HG02571 (cell line): ENCODE measurements at regions not wholly inside any gene's neighbourhood (a gene's known extent, or its start where the extent isn't known, plus 50 kb on each side); places are given as distances from the start of the nearest gene placed in this dataset.

Experiments used
- ATAC-seq: cut with Tn5 transposase; IDR thresholded peaks from one replicate; pipeline ENCODE4 v1.9.1; 2021; ENCODE audit warnings: mild to moderate bottlenecking, moderate library complexity; ENCODE audit not compliant: unreplicated experiment

DNA sequence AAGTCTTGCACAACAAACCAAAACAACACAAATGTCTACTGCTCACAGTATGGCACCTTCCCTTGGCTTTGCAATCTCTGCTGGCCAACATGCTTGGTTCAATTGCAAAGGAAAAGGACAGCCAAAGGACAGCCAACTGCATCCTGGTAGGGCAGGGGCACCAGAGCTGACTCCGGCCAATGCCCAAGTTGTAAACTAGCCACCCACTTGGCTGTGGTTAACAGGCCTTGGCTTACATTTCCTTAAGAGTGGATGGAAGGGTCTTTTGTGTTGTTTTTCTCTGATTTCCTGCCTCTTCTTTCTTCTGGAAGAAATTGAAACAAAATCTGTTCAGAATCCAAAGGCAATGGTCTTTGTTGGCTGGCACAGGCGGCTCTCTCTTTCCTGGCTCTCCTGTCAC, 119.1 kb upstream of the TRIB2 start:
- no peak for ATAC-seq

DNA sequence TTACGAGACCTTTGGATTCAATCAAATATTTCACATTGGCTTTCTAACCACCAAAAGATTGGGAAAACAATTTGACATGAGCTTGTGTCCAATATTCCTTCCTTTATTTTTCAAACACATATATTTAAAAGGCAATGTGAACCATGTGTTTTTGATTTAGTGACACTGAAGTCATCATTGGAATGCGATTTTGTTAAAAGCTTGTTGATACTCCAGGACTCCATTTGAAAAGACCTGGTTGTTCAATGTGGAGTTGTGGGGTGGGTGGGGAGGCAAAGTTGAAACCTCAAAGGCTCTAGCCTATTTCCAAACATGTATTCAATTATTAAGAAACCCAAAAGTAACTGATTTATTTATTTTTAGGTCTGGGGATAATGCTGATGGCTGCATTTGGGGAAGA, 114.1 kb upstream of the TRIB2 start:
- no peak for ATAC-seq

DNA sequence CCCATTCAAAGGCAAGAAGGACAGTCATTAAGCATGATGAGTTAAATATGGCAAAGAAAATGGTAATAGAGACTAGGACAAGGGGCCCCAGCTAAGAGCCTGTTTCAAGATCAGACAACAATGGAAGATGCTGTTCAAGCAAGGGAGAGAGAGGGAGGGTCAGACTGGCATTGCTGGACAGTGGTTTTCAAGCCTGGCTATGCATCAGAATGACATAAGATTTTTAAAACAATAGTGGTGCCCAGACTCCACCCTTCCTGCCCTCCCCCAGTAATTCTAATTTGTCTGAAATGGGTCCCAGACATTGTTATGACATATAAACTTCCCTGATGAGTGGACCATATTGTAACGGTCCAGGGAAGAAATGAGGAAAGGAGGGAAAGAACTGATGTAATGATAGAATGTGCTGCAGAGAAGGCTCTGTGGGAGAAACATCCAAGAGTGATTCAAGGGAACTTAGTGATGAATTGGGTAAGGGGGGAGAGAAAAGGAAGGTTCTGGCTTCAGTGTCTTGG, 112.9 kb upstream of the TRIB2 start:
- ATAC-seq: no peak

DNA sequence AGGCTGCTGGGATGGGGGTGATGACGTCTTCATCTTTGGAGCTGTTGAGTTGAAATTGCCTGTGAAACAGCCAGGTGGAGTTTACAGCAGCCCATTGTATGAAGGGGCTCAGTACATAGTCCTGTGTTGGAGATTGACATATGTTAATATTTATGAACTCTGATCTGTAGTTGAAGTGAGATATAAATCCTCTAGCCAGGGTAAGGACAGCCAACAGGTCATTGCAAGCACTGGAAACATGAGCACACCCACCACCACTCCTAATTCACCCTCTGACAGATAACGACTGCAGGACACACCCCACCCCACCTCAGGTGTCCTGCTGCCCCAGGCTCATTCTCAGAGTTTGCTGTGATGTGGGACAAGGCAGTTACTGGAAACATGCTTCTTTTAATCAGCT, 112.4 kb upstream of the TRIB2 start:
- no peak for ATAC-seq

DNA sequence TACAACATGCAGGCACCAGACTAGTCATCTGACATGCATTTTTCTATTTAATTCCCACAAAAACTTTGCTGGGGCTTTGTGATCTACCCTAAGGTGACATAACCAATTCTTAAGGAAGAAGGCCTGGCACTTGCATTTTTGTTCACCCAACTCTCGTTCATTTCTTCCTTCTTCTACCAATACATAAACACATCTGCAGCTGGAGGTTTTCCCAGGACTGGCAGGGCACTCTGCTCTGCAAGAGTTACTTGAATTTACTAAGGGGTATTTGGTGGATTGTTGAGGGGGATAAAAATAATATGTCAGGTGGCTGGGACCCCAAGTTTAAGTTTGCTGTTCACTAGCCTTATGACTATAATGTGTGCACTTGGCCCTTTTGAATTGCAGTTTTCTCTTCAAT, 111.4 kb upstream of the TRIB2 start:
- ATAC-seq: no peak

DNA sequence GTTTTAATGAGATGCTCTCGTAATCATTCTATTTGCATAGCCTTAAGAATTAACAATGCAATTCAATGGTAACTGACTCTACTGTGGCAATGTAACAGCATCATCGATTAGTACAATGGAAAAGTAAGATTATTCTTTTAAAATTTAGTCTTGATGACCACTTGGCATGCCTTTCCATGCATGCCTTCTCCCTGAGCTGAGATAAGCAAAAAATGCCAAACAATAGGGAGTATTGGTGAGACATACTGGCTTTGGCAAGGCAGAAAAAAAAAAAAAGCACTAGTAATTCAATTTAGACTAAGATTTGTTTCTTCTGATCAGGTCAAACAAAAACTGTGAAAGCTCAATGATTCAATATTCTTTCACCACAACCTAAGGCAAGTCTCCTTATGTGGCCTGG, 110.8 kb upstream of the TRIB2 start:
- ATAC-seq: no peak

DNA sequence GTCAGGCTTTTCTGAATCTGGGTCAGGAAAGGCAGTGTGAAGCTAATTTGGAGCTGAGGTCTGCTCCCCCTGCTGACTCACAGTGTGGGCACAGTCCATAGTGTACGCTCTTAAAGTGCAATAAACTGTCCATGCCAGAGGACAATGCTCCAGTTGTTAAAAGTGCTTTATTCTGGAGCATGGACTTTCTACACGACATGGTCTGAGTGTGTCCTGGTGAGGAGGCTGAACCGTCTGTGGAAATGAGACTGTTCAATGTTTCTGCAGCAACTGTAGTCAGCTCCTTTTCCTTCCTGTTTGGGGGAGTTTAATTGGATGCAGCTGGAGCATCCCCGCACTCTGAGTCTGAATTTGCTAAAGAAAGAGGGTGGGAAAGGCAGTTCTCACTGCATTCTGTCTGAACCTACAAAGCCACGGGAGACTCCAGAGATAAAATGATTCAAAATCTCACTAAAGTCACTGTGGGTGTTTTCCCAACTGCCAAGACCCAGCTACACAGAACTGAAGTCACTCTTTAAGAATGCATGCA, 110.2 kb upstream of the TRIB2 start:
- no peak for ATAC-seq

DNA sequence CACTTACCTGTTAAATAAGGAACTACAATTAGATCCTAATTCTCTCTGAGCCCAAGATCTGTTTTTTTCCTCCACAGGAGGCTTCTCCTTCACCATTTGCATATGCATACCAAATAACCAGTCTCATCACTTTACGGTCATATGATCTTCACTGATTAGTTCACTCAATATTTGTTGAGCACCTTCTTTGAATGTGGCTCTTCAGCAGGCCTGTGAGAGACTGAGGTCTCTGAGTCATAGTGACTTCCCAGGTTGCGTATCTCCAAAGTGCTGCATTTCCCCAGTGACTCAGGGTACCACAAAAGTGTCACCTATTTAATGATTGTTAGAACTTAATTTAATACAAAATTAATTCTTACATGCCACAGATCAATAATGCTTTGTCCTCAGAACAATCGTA, 108.8 kb upstream of the TRIB2 start:
- no peak for ATAC-seq

DNA sequence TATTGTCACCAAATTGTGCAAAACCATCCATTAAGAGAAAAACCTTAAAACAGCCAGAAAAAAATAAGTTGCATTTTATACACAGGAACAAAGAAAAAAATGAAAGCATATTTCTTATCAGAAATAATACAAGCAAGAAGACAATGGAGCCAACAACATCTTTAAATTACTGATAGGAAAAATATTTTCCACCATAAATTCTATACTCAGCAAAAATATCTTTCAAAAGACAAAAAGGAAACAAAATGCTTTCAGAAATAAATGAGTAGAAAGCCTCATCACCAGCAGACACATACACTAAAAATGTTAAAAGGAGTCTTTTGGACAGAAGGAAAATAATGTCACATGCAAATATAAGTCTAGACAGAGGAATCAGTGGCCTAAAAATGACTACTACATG, 106.4 kb upstream of the TRIB2 start:
- ATAC-seq: no peak

DNA sequence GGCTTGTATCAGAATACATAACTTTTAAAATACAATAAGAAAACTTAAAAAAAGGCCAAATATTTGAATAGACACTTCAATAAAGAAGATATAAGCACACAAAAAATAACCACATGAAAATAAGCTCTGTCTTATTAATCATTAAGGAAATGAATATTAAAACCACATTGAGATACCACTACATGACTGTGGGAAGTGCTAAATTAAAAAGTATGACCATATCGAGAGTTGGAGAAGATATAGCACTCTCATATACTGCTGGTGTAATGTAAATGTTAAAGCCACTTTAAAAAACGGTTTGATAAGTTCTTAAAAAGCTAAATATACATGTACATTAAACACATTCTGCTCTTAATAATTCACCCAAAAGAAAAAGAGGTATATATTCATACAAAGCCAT, 104.6 kb upstream of the TRIB2 start:
- no peak for ATAC-seq

DNA sequence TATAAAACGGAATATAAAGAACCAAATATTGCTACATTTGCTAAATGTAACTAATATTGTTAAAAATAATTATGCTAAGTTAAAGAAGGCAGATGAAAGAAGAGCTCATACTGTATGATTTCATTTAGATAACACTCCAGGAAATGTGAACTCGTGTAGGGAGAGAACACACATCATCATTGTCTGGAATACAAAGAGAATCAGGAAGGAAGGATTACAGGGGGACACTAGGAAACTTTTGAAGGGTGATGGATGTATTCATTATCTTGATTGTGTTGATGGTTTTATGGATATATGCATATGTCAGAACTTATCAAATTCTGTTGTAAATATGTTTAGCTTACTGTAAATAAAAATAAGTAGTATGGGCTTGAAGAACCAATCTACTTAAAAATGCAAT, 104.1 kb upstream of the TRIB2 start:
- no peak for ATAC-seq

DNA sequence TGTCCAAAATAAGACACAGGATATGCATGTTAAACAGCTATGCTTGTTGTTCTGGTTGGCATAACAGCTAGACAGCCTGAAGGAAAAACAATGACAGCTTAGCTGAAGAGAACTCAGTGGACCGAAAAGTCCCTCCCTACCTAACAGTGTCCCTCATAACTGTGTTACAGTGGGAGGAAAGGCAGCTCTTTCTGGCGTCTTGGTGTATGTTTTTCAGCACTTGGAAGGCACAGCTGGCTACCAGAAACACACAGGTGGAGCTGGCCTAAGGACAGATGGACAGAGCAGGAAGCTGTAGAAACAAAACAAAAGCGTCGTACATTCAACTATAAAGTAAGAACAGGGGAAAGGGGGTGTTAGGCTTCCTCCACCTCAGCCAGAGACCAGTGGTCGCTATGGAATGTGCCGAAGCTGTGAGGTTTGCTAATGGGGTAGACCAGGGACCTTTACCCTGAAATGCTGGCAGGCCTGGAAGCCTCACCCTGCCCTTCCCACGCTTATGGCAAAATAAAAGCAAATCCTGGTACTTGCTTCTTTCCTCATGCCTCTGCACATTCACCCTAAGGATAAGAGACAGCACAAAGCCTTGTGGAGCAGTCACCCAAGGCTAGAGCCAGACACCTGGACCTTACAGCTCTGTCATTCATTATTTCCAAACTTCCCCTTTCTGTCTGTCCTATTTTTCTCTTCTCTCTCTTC, 103.5 kb upstream of the TRIB2 start:
- no peak for ATAC-seq

DNA sequence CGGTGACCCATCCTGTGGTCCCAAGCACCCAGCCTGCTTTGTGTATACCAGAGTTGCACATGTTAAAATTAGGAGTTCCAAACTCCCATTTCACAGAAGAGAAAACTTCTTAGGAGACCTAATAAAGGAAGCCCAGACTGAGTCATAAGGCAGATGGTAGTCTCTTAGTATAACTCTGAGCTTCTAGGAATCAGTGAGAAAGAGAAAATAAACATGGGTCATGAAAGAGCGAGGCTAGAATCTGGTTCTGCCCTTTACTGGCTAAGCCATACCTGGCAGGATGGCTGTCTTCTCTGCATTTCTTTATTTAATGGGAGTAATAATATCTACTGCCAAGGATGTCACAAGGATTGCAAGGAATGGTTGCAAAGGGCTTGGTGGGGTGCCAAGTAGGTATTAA, 101.2 kb upstream of the TRIB2 start:
- no peak for ATAC-seq

DNA sequence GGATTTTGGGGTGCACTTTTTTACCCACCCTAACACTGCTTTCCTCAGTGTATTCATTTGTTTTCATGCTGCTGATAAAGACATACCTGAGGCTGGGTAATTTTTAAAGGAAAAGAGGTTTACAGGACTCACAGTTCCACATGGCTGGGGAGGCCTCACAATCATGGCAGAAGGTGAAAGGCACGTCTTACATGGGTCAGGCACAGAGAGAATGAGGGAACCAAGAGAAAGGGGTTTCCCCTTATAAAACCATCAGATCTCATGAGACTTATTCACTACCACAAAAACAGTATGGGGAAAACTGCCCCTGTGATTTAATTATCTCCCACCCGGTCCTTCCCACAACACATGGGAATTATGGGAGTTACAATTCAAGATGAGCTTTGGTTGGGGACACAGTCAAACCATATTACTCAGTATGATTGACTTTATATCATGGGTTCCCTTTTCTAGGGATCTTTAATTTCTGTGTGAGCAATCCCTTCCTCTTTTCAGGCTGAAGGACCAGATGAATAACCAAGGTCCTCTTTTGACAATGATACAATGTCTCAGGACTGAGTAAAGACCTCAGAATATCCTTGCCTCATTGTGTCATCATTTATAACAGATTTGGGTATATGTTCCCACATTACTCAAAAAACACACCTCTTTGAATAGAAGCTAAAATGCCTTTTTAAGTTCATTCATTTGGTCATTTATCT, 100.1 kb upstream of the TRIB2 start:
- ATAC-seq: no peak

DNA sequence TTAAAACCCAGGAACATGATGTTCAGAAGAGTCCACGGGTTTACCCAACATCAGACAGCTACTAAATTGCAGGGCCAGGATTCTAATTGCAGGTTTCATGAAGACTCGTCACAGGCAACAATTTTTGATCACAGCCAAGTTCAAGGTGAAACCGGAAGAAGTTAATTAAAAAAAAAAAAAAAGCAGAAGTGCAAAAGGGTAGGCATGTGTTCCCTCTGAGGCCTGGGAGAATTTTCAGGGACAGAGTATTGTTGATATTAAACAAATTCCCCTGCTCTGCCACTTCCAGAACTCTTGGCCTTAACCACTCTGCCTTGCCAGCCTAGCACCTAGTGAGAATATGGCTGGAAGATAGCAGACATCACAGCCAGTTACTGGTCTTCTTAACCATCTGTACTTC, 99.4 kb upstream of the TRIB2 start:
- no peak for ATAC-seq

DNA sequence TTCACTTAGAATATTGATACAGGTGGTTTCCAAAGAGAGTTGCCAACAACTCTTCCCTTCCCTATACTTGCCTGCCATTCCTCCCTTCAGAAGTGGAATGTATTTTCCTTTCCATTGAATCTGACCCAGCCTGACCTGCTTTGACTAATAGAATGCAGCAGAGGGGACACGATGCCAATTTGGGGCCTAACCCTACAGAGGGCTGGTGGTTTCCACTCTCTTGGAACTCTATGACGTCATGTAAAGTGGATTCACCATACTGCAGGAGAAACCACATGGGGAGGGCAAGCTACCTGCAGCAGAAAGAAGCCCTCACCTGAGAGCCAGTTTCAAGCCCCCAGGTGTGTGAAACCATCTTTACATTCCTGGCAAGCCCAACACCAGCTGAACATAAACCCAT, 98.9 kb upstream of the TRIB2 start:
- ATAC-seq: no peak

DNA sequence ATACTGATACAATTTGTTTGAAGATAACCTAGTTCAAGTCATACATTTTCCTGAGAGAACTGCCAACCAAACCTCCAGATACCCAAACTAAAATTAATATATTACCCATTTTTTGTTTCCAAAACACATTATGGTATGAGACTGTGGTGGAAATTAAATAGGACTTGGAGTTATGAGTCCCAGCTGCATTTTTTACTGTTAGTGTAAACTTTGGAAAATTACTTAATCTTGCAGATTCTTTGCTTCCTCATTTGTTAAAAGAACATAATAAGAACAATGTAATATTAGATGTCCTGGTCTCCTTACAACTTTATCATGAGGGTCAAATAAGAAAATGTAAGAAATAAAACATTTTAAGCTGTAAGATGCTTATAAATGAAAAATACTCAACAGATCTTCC, 98.2 kb upstream of the TRIB2 start:
- ATAC-seq: no peak

DNA sequence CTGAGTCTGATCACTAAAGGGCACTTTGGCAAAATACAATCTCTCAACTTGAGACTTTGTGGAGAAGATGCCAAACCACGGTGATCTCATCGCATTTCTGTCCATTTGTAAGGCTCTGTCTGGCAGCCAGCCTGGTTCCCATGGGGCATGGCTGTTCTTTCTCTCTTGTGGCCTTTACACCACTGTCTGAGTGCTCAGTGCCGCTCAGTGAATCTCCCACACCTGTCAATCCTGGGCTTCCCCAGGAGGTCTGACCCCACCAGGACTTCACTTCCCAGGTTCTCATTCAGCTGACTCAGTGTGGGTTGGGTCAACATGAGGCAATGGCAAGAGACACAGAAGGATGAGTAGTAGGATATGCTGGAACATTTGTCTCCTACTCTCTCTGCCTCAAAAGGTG, 96.8 kb upstream of the TRIB2 start:
- ATAC-seq: no peak

DNA sequence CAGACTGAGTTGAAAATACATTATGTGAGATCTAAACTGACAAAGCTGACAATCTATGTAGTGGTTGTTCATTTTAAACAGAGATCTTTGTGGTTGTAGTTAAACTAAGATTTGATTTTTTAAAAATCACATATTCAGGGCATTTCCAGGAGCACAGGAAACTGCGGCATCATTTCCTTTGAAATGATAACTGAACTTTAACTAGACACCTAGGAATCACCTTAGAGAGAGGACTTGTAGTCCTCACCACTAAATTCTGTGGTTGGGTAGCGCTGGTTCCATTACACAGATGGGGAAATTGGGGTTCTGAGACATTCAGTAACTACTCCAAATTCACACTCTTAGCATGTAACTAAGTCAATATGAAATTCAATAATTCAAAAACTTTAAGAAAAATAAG, 96.0 kb upstream of the TRIB2 start:
- ATAC-seq: no peak

DNA sequence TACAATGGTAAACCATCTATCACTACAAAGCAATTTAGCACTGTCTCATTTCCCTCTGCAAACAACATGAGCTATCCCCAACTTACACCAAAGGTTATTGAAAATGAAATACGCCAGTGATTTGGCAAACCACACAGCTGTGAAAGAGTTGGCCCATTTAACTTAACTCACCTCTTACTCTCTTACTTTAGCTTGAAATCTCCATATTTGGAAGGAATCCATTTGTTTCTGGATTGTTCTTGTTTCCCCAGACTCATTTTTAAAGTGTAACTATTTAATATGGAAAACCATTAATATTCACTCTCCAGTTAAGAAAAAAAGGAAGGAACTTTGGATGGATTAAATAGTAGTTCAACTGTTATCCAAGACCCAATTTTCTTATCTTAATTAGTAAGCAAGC, 93.7 kb upstream of the TRIB2 start:
- no peak for ATAC-seq

DNA sequence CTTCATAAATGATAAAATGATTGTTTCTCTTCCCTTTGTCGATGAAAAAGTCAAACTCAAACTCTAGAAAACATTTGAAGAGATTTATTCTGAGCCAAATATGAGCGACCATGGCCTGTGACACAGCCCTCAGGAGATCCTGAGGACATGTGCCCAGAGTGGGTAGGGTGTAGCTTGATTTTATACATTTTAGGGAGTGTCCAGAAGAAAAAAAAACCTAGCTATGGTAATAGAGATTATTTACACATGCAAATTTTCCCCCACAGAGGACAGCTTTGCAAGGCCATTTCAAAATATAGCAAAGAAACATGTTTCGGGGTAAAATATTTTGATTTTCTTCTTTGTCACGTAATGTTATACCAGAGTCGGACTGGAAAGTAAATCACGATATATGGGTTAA, 92.4 kb upstream of the TRIB2 start:
- no peak for ATAC-seq

DNA sequence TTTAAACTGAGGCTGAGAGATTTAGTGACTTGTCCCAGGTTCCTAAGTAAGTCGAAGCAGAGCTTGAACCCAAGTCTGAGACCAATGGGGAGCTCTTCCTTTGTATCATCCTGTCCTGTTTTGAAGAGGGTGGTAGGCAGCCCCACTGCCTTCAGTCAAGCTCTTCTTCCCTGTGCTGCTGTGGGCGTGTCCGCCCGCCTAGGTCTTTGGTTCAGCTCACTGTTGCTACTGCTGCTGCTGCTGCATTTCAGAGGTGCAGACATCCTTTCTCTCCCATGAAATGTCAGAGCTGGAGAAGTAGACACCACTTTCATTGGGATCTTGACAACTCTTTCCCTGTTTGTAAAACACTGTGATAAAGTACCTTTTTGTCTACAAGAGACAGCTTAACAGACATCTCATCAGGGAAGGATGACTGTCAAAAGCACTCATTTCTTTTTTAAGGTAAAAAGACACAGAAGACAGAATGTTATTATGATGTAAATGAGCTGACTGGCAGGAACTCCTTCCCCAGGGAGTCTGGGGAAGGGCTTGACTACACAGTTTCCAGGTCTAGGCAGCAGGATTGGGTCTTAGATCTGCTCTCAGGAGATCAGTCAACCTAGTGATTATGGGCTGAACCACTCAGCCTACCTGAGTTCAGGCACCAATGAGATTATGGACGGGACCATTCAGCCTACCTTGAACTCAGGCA, 91.7 kb upstream of the TRIB2 start:
- no peak for ATAC-seq
